Ovary (tissue), 3 donors: ENCODE measurements at regions not wholly inside any gene's neighbourhood (a gene's known extent, or its start where the extent isn't known, plus 50 kb on each side); places are given as distances from the start of the nearest gene placed in this dataset.

ENCODE experiments used
- EP300 ChIP-seq: sonication (generic); formaldehyde crosslinking; IDR thresholded peaks from one replicate; pipeline ENCODE4 v1.6.1; 2017; ENCODE audit warnings: antibody characterized with exemption
- POLR2A ChIP-seq: fragments of 450-650 bp; IDR thresholded peaks from one replicate; pipeline ENCODE4 v1.6.1; 2017; ENCODE audit warnings: antibody characterized with exemption, mild to moderate bottlenecking, moderate library complexity
- TF ChIP-seq, protein P1 (sequence below), 3 donors: fragments of 450-650 bp in 2 of 3; fragments of 200-600 bp in 1 of 3; IDR thresholded peaks; one replicate each; pipeline versions ENCODE4 v1.5.1 to v1.8.0; 2016 to 2022; ENCODE audit warnings: antibody characterized with exemption in 3 of 3, mild to moderate bottlenecking in 1 of 3
- donor health status: DM: no; HTN: no; CAD: no.

DNA sequence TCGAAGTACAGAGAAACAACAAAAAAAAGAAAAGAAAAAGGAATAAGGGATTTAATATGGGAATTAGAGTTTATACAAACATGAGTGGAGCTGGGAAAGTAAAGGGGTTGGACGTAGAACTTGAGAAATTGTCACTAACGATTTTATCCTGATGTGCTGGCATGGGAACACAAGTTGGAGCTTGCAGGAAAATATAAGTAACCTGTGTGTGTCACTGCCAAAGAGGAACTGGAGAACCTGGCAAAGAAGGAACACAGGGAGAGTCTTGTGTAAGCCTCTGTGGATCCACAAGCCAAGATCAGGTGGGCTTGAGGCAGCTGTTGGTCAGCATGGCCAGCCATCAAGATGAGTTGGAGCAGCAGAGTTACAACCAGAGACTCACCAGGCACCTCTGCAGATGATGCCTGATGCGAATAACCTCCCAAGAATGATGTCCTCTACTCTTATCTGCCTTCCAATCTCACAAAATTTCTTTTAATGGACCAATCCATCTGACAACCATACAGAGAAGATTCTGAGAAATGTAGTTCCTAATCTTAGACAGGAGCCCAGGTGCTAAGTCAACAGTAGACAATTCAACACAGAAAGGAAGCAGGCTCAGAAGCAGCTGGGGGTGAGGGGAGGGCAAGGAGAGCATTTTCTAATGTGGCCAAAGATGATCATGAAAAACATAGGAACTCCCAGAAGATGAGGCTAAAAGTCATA, 77.0 kb upstream of the SPOPL start:
- TF ChIP-seq, protein P1, sequence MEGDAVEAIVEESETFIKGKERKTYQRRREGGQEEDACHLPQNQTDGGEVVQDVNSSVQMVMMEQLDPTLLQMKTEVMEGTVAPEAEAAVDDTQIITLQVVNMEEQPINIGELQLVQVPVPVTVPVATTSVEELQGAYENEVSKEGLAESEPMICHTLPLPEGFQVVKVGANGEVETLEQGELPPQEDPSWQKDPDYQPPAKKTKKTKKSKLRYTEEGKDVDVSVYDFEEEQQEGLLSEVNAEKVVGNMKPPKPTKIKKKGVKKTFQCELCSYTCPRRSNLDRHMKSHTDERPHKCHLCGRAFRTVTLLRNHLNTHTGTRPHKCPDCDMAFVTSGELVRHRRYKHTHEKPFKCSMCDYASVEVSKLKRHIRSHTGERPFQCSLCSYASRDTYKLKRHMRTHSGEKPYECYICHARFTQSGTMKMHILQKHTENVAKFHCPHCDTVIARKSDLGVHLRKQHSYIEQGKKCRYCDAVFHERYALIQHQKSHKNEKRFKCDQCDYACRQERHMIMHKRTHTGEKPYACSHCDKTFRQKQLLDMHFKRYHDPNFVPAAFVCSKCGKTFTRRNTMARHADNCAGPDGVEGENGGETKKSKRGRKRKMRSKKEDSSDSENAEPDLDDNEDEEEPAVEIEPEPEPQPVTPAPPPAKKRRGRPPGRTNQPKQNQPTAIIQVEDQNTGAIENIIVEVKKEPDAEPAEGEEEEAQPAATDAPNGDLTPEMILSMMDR (IDR thresholded peaks at IDR 0.05): no peak
- TF ChIP-seq EP300 (no peak), POLR2A (no peak)
